ENCODE measurements at regions not wholly inside any gene's neighbourhood (a gene's known extent, or its start where the extent isn't known, plus 50 kb on each side); places are given as distances from the start of the nearest gene placed in this dataset.
"Not testable (repeated sequence)": the region's sequence is repeated elsewhere in the genome, so short reads cannot be mapped to it uniquely, and the experiment has no call there.

GRCh38 chr4:128676095-128676494 is 133.4 kb upstream of the JADE1 start:
- Mint-ChIP-seq H3K27me3 (ENCODE audit: low read depth) (peaks cover 6% of the 10 kb centered on the region), H3K27ac (no peak overlapping the region), H3K9me3 (no peaks in the 10 kb centered on the region), H3K36me3 (ENCODE audit: low read depth) (no peaks in the 10 kb centered on the region), H3K4me1 (ENCODE audit: low read depth) (peaks cover 6% of the 10 kb centered on the region), H3K4me3 (no peak overlapping the region)

- peaks cover 1% of the 10 kb centered on the region for H3K27me3 Mint-ChIP-seq (ENCODE audit: low read depth)
Measured at GRCh38 chr4:128675083-128675482, 134.4 kb upstream of the JADE1 start.

GRCh38 chr4:128673159-128673558 is 136.3 kb upstream of the JADE1 start:
- not testable (repeated sequence) for H3K36me3 Mint-ChIP-seq (ENCODE audit: low read depth); H3K27me3 Mint-ChIP-seq (ENCODE audit: low read depth); H3K27ac Mint-ChIP-seq; H3K4me1 Mint-ChIP-seq (ENCODE audit: low read depth); H3K9me3 Mint-ChIP-seq; H3K4me3 Mint-ChIP-seq

More at GRCh38 chr4:128675083-128675482, 134.4 kb upstream of the JADE1 start:
- Mint-ChIP-seq H3K4me3 (no peak overlapping the region), H3K27ac (no peak overlapping the region), H3K9me3 (no peaks in the 10 kb centered on the region), H3K4me1 (ENCODE audit: low read depth) (peaks cover 6% of the 10 kb centered on the region), H3K36me3 (ENCODE audit: low read depth) (no peaks in the 10 kb centered on the region)

- H3K27me3 Mint-ChIP-seq (ENCODE audit: low read depth); H3K9me3 Mint-ChIP-seq; H3K27ac Mint-ChIP-seq; H3K4me3 Mint-ChIP-seq; H3K36me3 Mint-ChIP-seq (ENCODE audit: low read depth); H3K4me1 Mint-ChIP-seq (ENCODE audit: low read depth): not testable (repeated sequence)
Measured at GRCh38 chr4:128672596-128672995, 136.9 kb upstream of the JADE1 start.

GRCh38 chr4:128670513-128670912 is 139.0 kb upstream of the JADE1 start:
- Mint-ChIP-seq H3K27ac (no peak overlapping the region), H3K36me3 (ENCODE audit: low read depth) (no peaks in the 10 kb centered on the region), H3K27me3 (ENCODE audit: low read depth) (no peaks in the 10 kb centered on the region), H3K9me3 (peaks cover 3% of the 10 kb centered on the region), H3K4me3 (no peak overlapping the region), H3K4me1 (ENCODE audit: low read depth) (peaks cover 6% of the 10 kb centered on the region)

GRCh38 chr4:128668566-128668965 is 140.9 kb upstream of the JADE1 start:
- peaks cover 1% of the 10 kb centered on the region for H3K4me1 Mint-ChIP-seq (ENCODE audit: low read depth)

GRCh38 chr4:128665514-128665913 is 144.0 kb upstream of the JADE1 start:
- Mint-ChIP-seq H3K4me3 (no peak overlapping the region), H3K9me3 (peaks cover 4% of the 10 kb centered on the region), H3K27ac (no peak overlapping the region), H3K27me3 (ENCODE audit: low read depth) (no peaks in the 10 kb centered on the region), H3K4me1 (ENCODE audit: low read depth) (peaks cover 2% of the 10 kb centered on the region), H3K36me3 (ENCODE audit: low read depth) (no peaks in the 10 kb centered on the region)

More at GRCh38 chr4:128668566-128668965, 140.9 kb upstream of the JADE1 start:
- Mint-ChIP-seq H3K4me3 (no peak overlapping the region), H3K27ac (no peak overlapping the region), H3K9me3 (peaks cover 4% of the 10 kb centered on the region), H3K27me3 (ENCODE audit: low read depth) (no peaks in the 10 kb centered on the region), H3K36me3 (ENCODE audit: low read depth) (no peaks in the 10 kb centered on the region)

- peaks cover 4% of the 10 kb centered on the region for H3K9me3 Mint-ChIP-seq
- peaks cover 2% of the 10 kb centered on the region for H3K4me1 Mint-ChIP-seq (ENCODE audit: low read depth)
- H3K4me3 Mint-ChIP-seq: no peak overlapping the region
- H3K27me3 Mint-ChIP-seq (ENCODE audit: low read depth): no peaks in the 10 kb centered on the region
- H3K27ac Mint-ChIP-seq: no peak overlapping the region
- H3K36me3 Mint-ChIP-seq (ENCODE audit: low read depth): no peaks in the 10 kb centered on the region
Measured at GRCh38 chr4:128663325-128663724, 146.2 kb upstream of the JADE1 start.

GRCh38 chr4:128661479-128661878 is 148.0 kb upstream of the JADE1 start:
- H3K4me1 Mint-ChIP-seq (ENCODE audit: low read depth): peaks cover 2% of the 10 kb centered on the region
- H3K27ac Mint-ChIP-seq: no peak overlapping the region

GRCh38 chr4:128660361-128661215 is 148.9 kb upstream of the JADE1 start:
- peaks cover 1% of the 10 kb centered on the region for H3K9me3 Mint-ChIP-seq
- H3K27me3 Mint-ChIP-seq (ENCODE audit: low read depth): no peaks in the 10 kb centered on the region
- H3K4me1 Mint-ChIP-seq (ENCODE audit: low read depth): peaks cover 2% of the 10 kb centered on the region
- H3K4me3 Mint-ChIP-seq: no peak overlapping the region
- H3K36me3 Mint-ChIP-seq (ENCODE audit: low read depth): no peaks in the 10 kb centered on the region
- H3K27ac Mint-ChIP-seq: no peak overlapping the region

More at GRCh38 chr4:128661479-128661878, 148.0 kb upstream of the JADE1 start:
- H3K4me3 Mint-ChIP-seq: no peak overlapping the region
- H3K36me3 Mint-ChIP-seq (ENCODE audit: low read depth): no peaks in the 10 kb centered on the region
- H3K9me3 Mint-ChIP-seq: peaks cover 4% of the 10 kb centered on the region
- no peaks in the 10 kb centered on the region for H3K27me3 Mint-ChIP-seq (ENCODE audit: low read depth)

- no peaks in the 10 kb centered on the region for H3K36me3 Mint-ChIP-seq (ENCODE audit: low read depth)
- H3K9me3 Mint-ChIP-seq: no peaks in the 10 kb centered on the region
- no peak overlapping the region for H3K27ac Mint-ChIP-seq
- no peak overlapping the region for H3K4me3 Mint-ChIP-seq
- H3K4me1 Mint-ChIP-seq (ENCODE audit: low read depth): peaks cover under 1% of the 10 kb centered on the region
- no peaks in the 10 kb centered on the region for H3K27me3 Mint-ChIP-seq (ENCODE audit: low read depth)
Measured at GRCh38 chr4:128658214-128658631, 151.3 kb upstream of the JADE1 start.

GRCh38 chr4:128657638-128658037 is 151.9 kb upstream of the JADE1 start:
- no peaks in the 10 kb centered on the region for H3K27me3 Mint-ChIP-seq (ENCODE audit: low read depth)
- no peaks in the 10 kb centered on the region for H3K4me1 Mint-ChIP-seq (ENCODE audit: low read depth)
- no peaks in the 10 kb centered on the region for H3K9me3 Mint-ChIP-seq
- no peak overlapping the region for H3K4me3 Mint-ChIP-seq
- H3K27ac Mint-ChIP-seq: no peak overlapping the region
- no peaks in the 10 kb centered on the region for H3K36me3 Mint-ChIP-seq (ENCODE audit: low read depth)

GRCh38 chr4:128654465-128654864 is 155.0 kb upstream of the JADE1 start:
- Mint-ChIP-seq H3K27me3 (ENCODE audit: low read depth) (no peaks in the 10 kb centered on the region), H3K4me3 (no peak overlapping the region)

GRCh38 chr4:128653527-128654444 is 155.7 kb upstream of the JADE1 start:
- no peak overlapping the region for H3K4me3 Mint-ChIP-seq
- H3K27me3 Mint-ChIP-seq (ENCODE audit: low read depth): no peaks in the 10 kb centered on the region
- H3K36me3 Mint-ChIP-seq (ENCODE audit: low read depth): no peaks in the 10 kb centered on the region
- H3K27ac Mint-ChIP-seq: no peak overlapping the region
- H3K9me3 Mint-ChIP-seq: no peaks in the 10 kb centered on the region
- H3K4me1 Mint-ChIP-seq (ENCODE audit: low read depth): no peaks in the 10 kb centered on the region

More at GRCh38 chr4:128654465-128654864, 155.0 kb upstream of the JADE1 start:
- H3K9me3 Mint-ChIP-seq: no peaks in the 10 kb centered on the region
- H3K36me3 Mint-ChIP-seq (ENCODE audit: low read depth): no peaks in the 10 kb centered on the region
- no peaks in the 10 kb centered on the region for H3K4me1 Mint-ChIP-seq (ENCODE audit: low read depth)
- no peak overlapping the region for H3K27ac Mint-ChIP-seq
